Heart left ventricle (tissue), 16 donors: ENCODE measurements at regions not wholly inside any gene's neighbourhood (a gene's known extent, or its start where the extent isn't known, plus 50 kb on each side); places are given as distances from the start of the nearest gene placed in this dataset.

ENCODE experiments used
- ATAC-seq, 4 donors: fragments of 200-7000 bp; cut with Tn5 transposase; one replicate each; pipeline ENCODE4 v1.9.1; 2020 to 2022; ENCODE audit warnings: moderate library complexity in 4 of 4, mild to moderate bottlenecking in 3 of 4, moderate number of reproducible peaks in 1 of 4
- DNase-seq, 5 donors: peaks; one replicate each; pipeline ENCODE4 v3.0.0-alpha.2; 2020
- H3K27ac ChIP-seq, 12 donors: fragments of 200-600 bp; sonication (generic) in 4 of 12; one replicate each; pipeline versions ENCODE4 v1.5.0 to v1.8.0; 2016 to 2022; ENCODE audit warnings: mild to moderate bottlenecking in 2 of 12
- H3K27me3 ChIP-seq, 9 donors: fragments of 200-600 bp; sonication (generic) in 2 of 9; one replicate each; pipeline versions ENCODE4 v1.5.1 to v1.8.0; 2016 to 2022; ENCODE audit warnings: mild to moderate bottlenecking in 3 of 9
- H3K36me3 ChIP-seq, 9 donors: fragments of 200-600 bp; sonication (generic) in 2 of 9; one replicate each; pipeline versions ENCODE4 v1.5.0 to v1.8.0; 2018 to 2022; ENCODE audit warnings: mild to moderate bottlenecking in 2 of 9
- H3K4me1 ChIP-seq, 12 donors: fragments of 200-600 bp; sonication (generic) in 4 of 12; one replicate each; pipeline versions ENCODE4 v1.5.0 to v1.8.0; 2016 to 2022; ENCODE audit warnings: mild to moderate bottlenecking in 3 of 12
- H3K4me3 ChIP-seq, 12 donors: fragments of 200-600 bp; sonication (generic) in 4 of 12; one replicate each; pipeline versions ENCODE4 v1.5.0 to v1.8.0; 2017 to 2022; ENCODE audit warnings: mild to moderate bottlenecking in 9 of 12, moderate library complexity in 4 of 12
- H3K9me3 ChIP-seq, 12 donors: fragments of 200-600 bp; sonication (generic) in 4 of 12; one replicate each; pipeline versions ENCODE4 v1.5.0 to v1.8.0; 2016 to 2022; ENCODE audit warnings: mild to moderate bottlenecking in 1 of 12
- POLR2A ChIP-seq, 2 donors: fragments of 450-650 bp; IDR thresholded peaks; one replicate each; pipeline ENCODE4 v1.6.1; 2017; ENCODE audit warnings: antibody characterized with exemption in 2 of 2, mild to moderate bottlenecking in 2 of 2, moderate library complexity in 2 of 2
- WGBS, 4 donors: extraction: QIAGEN DNeasy Blood & Tissue Kit in 2 of 4; methylation state at CpG; one replicate each; pipeline versions ENCODE4 v1.1.5 to v1.1.7; 2013 to 2018; 5-methylcytosine and 5-hydroxymethylcytosine counted together
- intact Hi-C, 10 donors: fragments of 100-400 bp; cut with DNase I; formaldehyde crosslinking; loops; one replicate each; pipeline versions ENCODE4 v1.11.1 to v1.14.2; 2022
- TF ChIP-seq, protein P1 (sequence below), 12 donors: fragments of 200-600 bp; sonication (generic) in 4 of 12; IDR thresholded peaks; one replicate each; pipeline versions ENCODE4 v1.5.0 to v1.8.0; 2018 to 2022; ENCODE audit warnings: antibody characterized with exemption in 12 of 12, mild to moderate bottlenecking in 5 of 12
- donor health status: ischemic (EF 13 %, LVEDD 7.1; RV severe dilation, severe dysfunction).
- donor health status: healthy with polysubstance abuse.
- donor health status: DM: no; HTN: yes; CAD: no.
- donor health status: DM: no; HTN: no; CAD: no.
- donor health status: ischemic (EF 25% LVEDD 6.9; RV normal size, moderate dysfunction).
- donor health status: ischemic (EF 25% LVEDD 5.7; RV mildly dilated, moderate dysfunction).
- donor health status: healthy.
- donor health status: DM: yes; HTN: yes; CAD: no.
- donor health status: ischemic (EF 35%, LVEDD 5.7; RV mildly dilated, moderate dysfunction).
- donor health status: nonischemic (EF 11% LVEDD 7.7; RV severe dilation, severe dysfunction).
- donor health status: DM: yes; HTN: yes; CAD: no.
- donor health status: PGD.
- donor health status: ischemic (EF 29% LVEDD 5.4; RV normal size, mild dysfunction).
- donor health status: nonischemic (EF 23%, LVEDD 6.1; RV moderate dilation, normal function).

- Histone ChIP-seq H3K4me3 (no peak overlapping the region), H3K9me3 (no peaks in the 10 kb centered on the region), H3K27me3 (no peaks in the 10 kb centered on the region), H3K4me1 (peaks cover 0 to 92% (median 5%) of the 10 kb centered on the region in 12 donors), H3K27ac (peak overlapping the region in 6 of 12 donors; percentile 0 to 94 (median 21)), H3K36me3 (no peaks in the 10 kb centered on the region)
- ATAC-seq (no peak), DNase-seq (peak in 1 of 5 donors; percentile 18)
- WGBS, 4 donors, result 82 to 85% (median 83%) methylated on average over 7 of the region's 7 CpGs
- intact Hi-C loops, result loop anchor here in 3 of 10 donors (10.0 kb wide), 2 partner anchors 76 to 194 kb away; partner anchors contain the start of gene CEBPB (in 1 of the 3)
- TF ChIP-seq, protein P1, sequence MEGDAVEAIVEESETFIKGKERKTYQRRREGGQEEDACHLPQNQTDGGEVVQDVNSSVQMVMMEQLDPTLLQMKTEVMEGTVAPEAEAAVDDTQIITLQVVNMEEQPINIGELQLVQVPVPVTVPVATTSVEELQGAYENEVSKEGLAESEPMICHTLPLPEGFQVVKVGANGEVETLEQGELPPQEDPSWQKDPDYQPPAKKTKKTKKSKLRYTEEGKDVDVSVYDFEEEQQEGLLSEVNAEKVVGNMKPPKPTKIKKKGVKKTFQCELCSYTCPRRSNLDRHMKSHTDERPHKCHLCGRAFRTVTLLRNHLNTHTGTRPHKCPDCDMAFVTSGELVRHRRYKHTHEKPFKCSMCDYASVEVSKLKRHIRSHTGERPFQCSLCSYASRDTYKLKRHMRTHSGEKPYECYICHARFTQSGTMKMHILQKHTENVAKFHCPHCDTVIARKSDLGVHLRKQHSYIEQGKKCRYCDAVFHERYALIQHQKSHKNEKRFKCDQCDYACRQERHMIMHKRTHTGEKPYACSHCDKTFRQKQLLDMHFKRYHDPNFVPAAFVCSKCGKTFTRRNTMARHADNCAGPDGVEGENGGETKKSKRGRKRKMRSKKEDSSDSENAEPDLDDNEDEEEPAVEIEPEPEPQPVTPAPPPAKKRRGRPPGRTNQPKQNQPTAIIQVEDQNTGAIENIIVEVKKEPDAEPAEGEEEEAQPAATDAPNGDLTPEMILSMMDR (IDR thresholded peaks at IDR 0.05), result no peak
- TF ChIP-seq POLR2A (IDR thresholded peaks at IDR 0.05), result no peak
Measured at GRCh38 chr20:50271176-50271575, 80.5 kb downstream of the CEBPB start.

DNA sequence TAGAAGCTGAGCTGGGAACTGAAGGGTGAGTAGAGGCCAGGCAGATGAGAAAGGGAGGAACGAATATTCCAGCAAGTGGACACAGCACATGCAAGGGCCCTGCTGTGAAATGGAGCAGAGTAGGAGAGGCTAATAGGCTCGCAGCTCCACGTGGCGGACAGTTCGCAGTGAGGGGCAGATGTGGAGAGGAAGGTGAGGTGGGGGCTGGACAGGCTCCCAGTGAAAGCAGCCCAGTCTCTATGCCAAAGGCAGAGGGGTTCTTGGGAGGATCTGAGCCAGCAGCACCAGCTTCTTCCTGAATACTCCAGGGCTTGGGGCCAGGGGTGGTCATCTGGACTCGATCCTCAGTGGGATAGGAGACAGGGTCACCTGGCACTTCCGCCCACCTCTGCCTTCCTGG is 81.0 kb downstream of the CEBPB start:
- H3K4me1 ChIP-seq, result peaks cover 0 to 92% (median 5%) of the 10 kb centered on the region in 12 donors
- intact Hi-C loops, result loop anchor here in 3 of 10 donors (10.0 kb wide), 2 partner anchors 77 to 193 kb away; partner anchors contain the start of gene CEBPB (in 1 of the 3)
- H3K27ac ChIP-seq, result peak overlapping the region in 3 of 12 donors; percentile 0 to 94 (median 13)
- no peak for ATAC-seq
- peak in 1 of 5 donors; percentile 30 for DNase-seq
- H3K4me3 ChIP-seq, result no peak overlapping the region
- TF ChIP-seq, protein P1 (IDR thresholded peaks at IDR 0.05), result no peak
- TF ChIP-seq POLR2A (IDR thresholded peaks at IDR 0.05), result no peak
- H3K36me3 ChIP-seq, result no peaks in the 10 kb centered on the region
- no peaks in the 10 kb centered on the region for H3K9me3 ChIP-seq
- H3K27me3 ChIP-seq, result no peaks in the 10 kb centered on the region
- WGBS, 4 donors, result 81 to 91% (median 86%) methylated on average over 7 of the region's 7 CpGs

DNA sequence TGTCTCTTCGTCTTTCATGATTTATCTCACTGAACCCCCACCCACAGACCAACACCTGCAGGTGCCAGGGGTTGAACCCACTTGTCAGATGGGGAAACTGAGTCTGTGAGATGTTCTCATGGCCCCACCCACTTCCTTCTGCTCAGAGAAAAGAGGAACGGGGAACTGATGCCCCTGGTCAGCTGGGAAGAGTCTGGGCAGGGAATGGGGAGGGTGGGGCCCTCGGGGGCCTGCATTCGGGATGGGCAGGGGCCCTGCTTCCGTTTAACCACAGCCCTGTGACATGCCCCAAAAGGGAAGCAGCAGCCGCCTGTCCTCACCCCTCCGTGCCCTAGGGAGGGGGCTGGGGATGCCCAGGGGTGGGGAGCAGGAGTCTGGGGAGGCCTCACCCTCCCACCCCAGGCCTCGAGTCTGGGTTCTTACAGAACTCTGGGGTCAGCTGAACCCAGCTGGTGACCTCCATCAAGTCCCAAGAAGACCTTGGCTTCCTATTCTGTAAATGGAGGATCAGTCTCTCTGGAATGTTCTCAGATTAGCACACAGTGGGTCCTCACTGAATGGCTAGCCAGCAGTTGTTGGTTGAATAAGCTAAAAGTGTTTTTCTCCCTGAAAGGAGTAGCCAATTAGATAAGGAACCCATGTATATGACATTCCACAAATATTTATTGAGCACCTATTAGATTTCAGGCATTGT is 81.5 kb downstream of the CEBPB start:
- Histone ChIP-seq H3K27me3 (no peaks in the 10 kb centered on the region), H3K4me3 (no peak overlapping the region), H3K27ac (peak overlapping the region in 4 of 12 donors; percentile 0 to 94 (median 10)), H3K4me1 (peaks cover 0 to 92% (median 4%) of the 10 kb centered on the region in 12 donors), H3K36me3 (no peaks in the 10 kb centered on the region), H3K9me3 (no peaks in the 10 kb centered on the region)
- intact Hi-C loops, result loop anchor here in 3 of 10 donors (10.0 kb wide), 2 partner anchors 77 to 193 kb away; partner anchors contain the start of gene CEBPB (in 1 of the 3)
- peak; percentile 52 to 79 (median 69) for DNase-seq
- ATAC-seq, result peak; percentile 18 to 45 (median 44)
- WGBS, 4 donors, result 76 to 87% (median 84%) methylated on average over 5 to 8 of the region's 8 CpGs
- TF ChIP-seq, protein P1 (IDR thresholded peaks at IDR 0.05), result no peak
- TF ChIP-seq POLR2A (IDR thresholded peaks at IDR 0.05), result no peak

DNA sequence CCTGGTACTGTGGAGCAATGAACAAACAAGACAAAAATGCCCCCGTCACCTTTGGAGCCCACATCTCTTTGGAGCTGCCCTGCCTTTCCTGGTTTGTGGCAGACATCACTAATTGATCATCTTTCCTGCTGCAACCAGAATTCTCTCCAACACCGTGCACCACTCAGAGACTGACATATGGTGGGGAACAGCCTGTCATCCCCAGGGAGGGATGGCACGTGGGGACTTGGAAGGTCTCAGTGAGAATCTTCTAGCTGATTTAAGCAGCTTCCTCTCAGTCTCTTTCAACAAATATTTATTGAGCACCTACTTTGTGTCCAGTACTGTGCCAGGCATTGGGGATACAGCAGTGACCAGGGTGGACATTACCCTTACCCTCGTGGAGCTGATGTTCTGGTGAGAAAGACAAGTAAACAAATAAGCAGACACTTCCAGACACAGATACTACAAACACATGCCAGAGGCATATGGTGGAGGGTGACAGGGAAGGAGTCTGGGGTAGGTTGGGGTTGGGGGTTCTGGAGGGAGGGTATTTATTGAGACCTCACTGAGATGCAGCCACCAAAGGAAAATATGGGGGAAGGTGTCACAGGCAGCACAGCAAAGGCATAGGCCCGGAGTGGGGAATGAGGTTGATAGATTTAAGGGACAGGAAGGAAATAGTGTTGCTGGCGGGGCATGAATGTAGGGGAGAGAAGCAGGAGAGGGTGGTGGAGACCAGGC is 82.3 kb downstream of the CEBPB start:
- peak in 2 of 5 donors; percentile 20 to 21 for DNase-seq
- H3K4me1 ChIP-seq, result peaks cover 0 to 92% (median 4%) of the 10 kb centered on the region in 12 donors
- H3K36me3 ChIP-seq, result no peaks in the 10 kb centered on the region
- TF ChIP-seq POLR2A (IDR thresholded peaks at IDR 0.05), result no peak
- TF ChIP-seq, protein P1 (IDR thresholded peaks at IDR 0.05), result no peak
- WGBS, 4 donors, result 72 to 82% (median 80%) methylated on average over 6 of the region's 6 CpGs
- intact Hi-C loops, result loop anchor here in 3 of 10 donors (10.0 kb wide), 2 partner anchors 78 to 192 kb away; partner anchors contain the start of gene CEBPB (in 1 of the 3)
- no peak for ATAC-seq
- no peaks in the 10 kb centered on the region for H3K27me3 ChIP-seq
- H3K27ac ChIP-seq, result peak overlapping the region in 4 of 12 donors; percentile 6 to 94 (median 10)
- no peaks in the 10 kb centered on the region for H3K9me3 ChIP-seq
- peak overlapping the region in 1 of 12 donors; percentile 2 for H3K4me3 ChIP-seq
